ENCODE measurements at regions not wholly inside any gene's neighbourhood (a gene's known extent, or its start where the extent isn't known, plus 50 kb on each side); places are given as distances from the start of the nearest gene placed in this dataset.

GRCh38 chr6:82073484-82073883 lies 174.1 kb downstream of the IBTK start:
- no peak for TF ChIP-seq FOXM1 (IDR thresholded peaks at IDR 0.05; ENCODE audit: borderline replicate concordance, low read depth)
- TF ChIP-seq TCF12 (IDR thresholded peaks at IDR 0.05; ENCODE audit: low read depth) = no peak
- no peak for TF ChIP-seq MAX (IDR thresholded peaks at IDR 0.05)
- TF ChIP-seq RAD21 (IDR thresholded peaks at IDR 0.05; ENCODE audit: low read depth) = no peak
- no peak for TF ChIP-seq ZBTB7A (IDR thresholded peaks at IDR 0.05; ENCODE audit: low read depth)
- TF ChIP-seq TEAD4 (IDR thresholded peaks at IDR 0.05) = no peak
- TF ChIP-seq EP300 (IDR thresholded peaks at IDR 0.05; ENCODE audit: borderline replicate concordance) = no peak
- no peak for TF ChIP-seq TAF1 (IDR thresholded peaks at IDR 0.05; ENCODE audit: low read depth)
- TF ChIP-seq EGR1 (IDR thresholded peaks at IDR 0.05) = no peak
- TF ChIP-seq NFIC (IDR thresholded peaks at IDR 0.05) = no peak
- no peak for TF ChIP-seq CEBPB (IDR thresholded peaks at IDR 0.05)
- TF ChIP-seq CREB1 (IDR thresholded peaks at IDR 0.05; ENCODE audit: low read depth) = no peak
- no peak for TF ChIP-seq YY1 (IDR thresholded peaks at IDR 0.05; ENCODE audit: low read depth)
- TF ChIP-seq USF1 (IDR thresholded peaks at IDR 0.05) = no peak
- no peak for TF ChIP-seq REST (IDR thresholded peaks at IDR 0.05; ENCODE audit: low read depth)

GRCh38 chr6:82072751-82073150 lies 174.8 kb downstream of the IBTK start:
- TF ChIP-seq MAX (IDR thresholded peaks at IDR 0.05) (no peak), FOXM1 (IDR thresholded peaks at IDR 0.05; ENCODE audit: borderline replicate concordance, low read depth) (no peak), TAF1 (IDR thresholded peaks at IDR 0.05; ENCODE audit: low read depth) (no peak), CEBPB (IDR thresholded peaks at IDR 0.05) (no peak)

- no peak for TF ChIP-seq RAD21 (IDR thresholded peaks at IDR 0.05; ENCODE audit: low read depth)
These were observed 175.4 kb downstream of the IBTK start for GRCh38 chr6:82072121-82072521.

- no peak for TF ChIP-seq CEBPB (IDR thresholded peaks at IDR 0.05)
- no peak for TF ChIP-seq CREB1 (IDR thresholded peaks at IDR 0.05; ENCODE audit: low read depth)
- no peak for TF ChIP-seq EP300 (IDR thresholded peaks at IDR 0.05; ENCODE audit: borderline replicate concordance)
- no peak for TF ChIP-seq EGR1 (IDR thresholded peaks at IDR 0.05)
- no peak for TF ChIP-seq MAX (IDR thresholded peaks at IDR 0.05)
- no peak for TF ChIP-seq USF1 (IDR thresholded peaks at IDR 0.05)
- no peak for TF ChIP-seq NFIC (IDR thresholded peaks at IDR 0.05)
- TF ChIP-seq REST (IDR thresholded peaks at IDR 0.05; ENCODE audit: low read depth) = no peak
- no peak for TF ChIP-seq TAF1 (IDR thresholded peaks at IDR 0.05; ENCODE audit: low read depth)
- TF ChIP-seq YY1 (IDR thresholded peaks at IDR 0.05; ENCODE audit: low read depth) = no peak
- no peak for TF ChIP-seq FOXM1 (IDR thresholded peaks at IDR 0.05; ENCODE audit: borderline replicate concordance, low read depth)
- TF ChIP-seq ZBTB7A (IDR thresholded peaks at IDR 0.05; ENCODE audit: low read depth) = no peak
- TF ChIP-seq TCF12 (IDR thresholded peaks at IDR 0.05; ENCODE audit: low read depth) = no peak
- TF ChIP-seq RAD21 (IDR thresholded peaks at IDR 0.05; ENCODE audit: low read depth) = no peak
- no peak for TF ChIP-seq TEAD4 (IDR thresholded peaks at IDR 0.05)
These were observed 178.8 kb downstream of the IBTK start for GRCh38 chr6:82068721-82069120.

GRCh38 chr6:82066991-82067411 lies 180.5 kb downstream of the IBTK start:
- TF ChIP-seq MAX (IDR thresholded peaks at IDR 0.05) (no peak), FOXM1 (IDR thresholded peaks at IDR 0.05; ENCODE audit: borderline replicate concordance, low read depth) (no peak), TEAD4 (IDR thresholded peaks at IDR 0.05) (no peak), NFIC (IDR thresholded peaks at IDR 0.05) (no peak), REST (IDR thresholded peaks at IDR 0.05; ENCODE audit: low read depth) (no peak), TCF12 (IDR thresholded peaks at IDR 0.05; ENCODE audit: low read depth) (no peak), RAD21 (IDR thresholded peaks at IDR 0.05; ENCODE audit: low read depth) (no peak), ZBTB7A (IDR thresholded peaks at IDR 0.05; ENCODE audit: low read depth) (no peak), CREB1 (IDR thresholded peaks at IDR 0.05; ENCODE audit: low read depth) (no peak)
